ENCODE measurements at regions not wholly inside any gene's neighbourhood (a gene's known extent, or its start where the extent isn't known, plus 50 kb on each side); places are given as distances from the start of the nearest gene placed in this dataset.

GRCh38 chr3:14324224-14324944, 78.0 kb upstream of the SLC6A6 start:
- no peak overlapping the region for H3K4me3 ChIP-seq (ENCODE audit: low read depth, low read length)
- no peaks in the 10 kb centered on the region for H3K27me3 ChIP-seq (ENCODE audit: control insufficient read depth, insufficient read depth, low read length)
- no peak for TF ChIP-seq CTCF (IDR thresholded peaks at IDR 0.05; ENCODE audit: insufficient read depth, low read length, severe bottlenecking)
- DNase-seq (ENCODE audit: low read depth), result peak; percentile 28
- no peaks in the 10 kb centered on the region for H3K36me3 ChIP-seq (ENCODE audit: control insufficient read depth, insufficient read depth, low read length)
- no peak for FAIRE-seq

DNA sequence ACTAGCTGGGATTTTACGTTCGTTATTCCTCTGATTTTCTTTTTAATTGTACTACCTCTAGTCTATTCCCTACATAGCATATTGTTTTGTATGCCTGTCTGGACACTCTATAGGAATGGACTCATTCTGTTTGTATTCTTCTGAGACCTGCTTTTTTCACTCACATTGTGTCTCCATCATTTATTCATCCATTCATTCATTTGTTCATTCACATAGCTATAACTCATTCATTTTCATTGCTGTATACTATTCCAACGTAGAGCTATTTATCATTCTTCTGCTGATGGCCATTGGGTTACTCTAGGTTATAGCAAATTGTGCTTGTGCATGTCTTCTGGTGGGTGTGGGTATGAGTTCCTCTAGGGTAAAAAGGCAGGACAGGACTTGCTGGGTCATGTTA, 74.0 kb upstream of the SLC6A6 start:
- DNase-seq (ENCODE audit: low read depth), result peak; percentile 27
- FAIRE-seq, result no peak
- Histone ChIP-seq H3K4me3 (ENCODE audit: low read depth, low read length) (no peak overlapping the region), H3K36me3 (ENCODE audit: control insufficient read depth, insufficient read depth, low read length) (no peaks in the 10 kb centered on the region), H3K27me3 (ENCODE audit: control insufficient read depth, insufficient read depth, low read length) (no peaks in the 10 kb centered on the region)
- no peak for TF ChIP-seq CTCF (IDR thresholded peaks at IDR 0.05; ENCODE audit: insufficient read depth, low read length, severe bottlenecking)

GRCh38 chr3:14329116-14329830, 73.1 kb upstream of the SLC6A6 start:
- H3K27me3 ChIP-seq (ENCODE audit: control insufficient read depth, insufficient read depth, low read length), result no peaks in the 10 kb centered on the region
- FAIRE-seq (peak; percentile 43), DNase-seq (ENCODE audit: low read depth) (peak; percentile 84)
- TF ChIP-seq CTCF (IDR thresholded peaks at IDR 0.05; ENCODE audit: insufficient read depth, low read length, severe bottlenecking), result no peak
- H3K4me3 ChIP-seq (ENCODE audit: low read depth, low read length), result no peak overlapping the region
- H3K36me3 ChIP-seq (ENCODE audit: control insufficient read depth, insufficient read depth, low read length), result no peaks in the 10 kb centered on the region

- H3K4me3 ChIP-seq (ENCODE audit: low read depth, low read length), result no peak overlapping the region
- no peaks in the 10 kb centered on the region for H3K36me3 ChIP-seq (ENCODE audit: control insufficient read depth, insufficient read depth, low read length)
- no peak for FAIRE-seq
- H3K27me3 ChIP-seq (ENCODE audit: control insufficient read depth, insufficient read depth, low read length), result no peaks in the 10 kb centered on the region
- no peak for TF ChIP-seq CTCF (IDR thresholded peaks at IDR 0.05; ENCODE audit: insufficient read depth, low read length, severe bottlenecking)
- no peak for DNase-seq (ENCODE audit: low read depth)
These were observed 72.6 kb upstream of the SLC6A6 start for GRCh38 chr3:14329842-14330241.

- FAIRE-seq, result no peak
- TF ChIP-seq CTCF (IDR thresholded peaks at IDR 0.05; ENCODE audit: insufficient read depth, low read length, severe bottlenecking), result no peak
- Histone ChIP-seq H3K27me3 (ENCODE audit: control insufficient read depth, insufficient read depth, low read length) (no peaks in the 10 kb centered on the region), H3K4me3 (ENCODE audit: low read depth, low read length) (no peak overlapping the region), H3K36me3 (ENCODE audit: control insufficient read depth, insufficient read depth, low read length) (no peaks in the 10 kb centered on the region)
- no peak for DNase-seq (ENCODE audit: low read depth)
These were observed 71.9 kb upstream of the SLC6A6 start for GRCh38 chr3:14330508-14330907.
